Endometrial microvascular endothelial cells (primary cell): ENCODE measurements at regions not wholly inside any gene's neighbourhood (a gene's known extent, or its start where the extent isn't known, plus 50 kb on each side); places are given as distances from the start of the nearest gene placed in this dataset.

Experiments used
- in situ Hi-C: cut with HindIII; loops from 2 replicates; pipeline ENCODE4 v1.10.0; 2017; ENCODE audit warnings: low sequenced_read_pairs, low pct_unique_long_range_greater_than_20kb; ENCODE audit errors: inconsistent ontology term

GRCh38 chr13:76226941-76227340 is 590.8 kb downstream of the LMO7 start:
- in situ Hi-C loops = no loop called here

DNA sequence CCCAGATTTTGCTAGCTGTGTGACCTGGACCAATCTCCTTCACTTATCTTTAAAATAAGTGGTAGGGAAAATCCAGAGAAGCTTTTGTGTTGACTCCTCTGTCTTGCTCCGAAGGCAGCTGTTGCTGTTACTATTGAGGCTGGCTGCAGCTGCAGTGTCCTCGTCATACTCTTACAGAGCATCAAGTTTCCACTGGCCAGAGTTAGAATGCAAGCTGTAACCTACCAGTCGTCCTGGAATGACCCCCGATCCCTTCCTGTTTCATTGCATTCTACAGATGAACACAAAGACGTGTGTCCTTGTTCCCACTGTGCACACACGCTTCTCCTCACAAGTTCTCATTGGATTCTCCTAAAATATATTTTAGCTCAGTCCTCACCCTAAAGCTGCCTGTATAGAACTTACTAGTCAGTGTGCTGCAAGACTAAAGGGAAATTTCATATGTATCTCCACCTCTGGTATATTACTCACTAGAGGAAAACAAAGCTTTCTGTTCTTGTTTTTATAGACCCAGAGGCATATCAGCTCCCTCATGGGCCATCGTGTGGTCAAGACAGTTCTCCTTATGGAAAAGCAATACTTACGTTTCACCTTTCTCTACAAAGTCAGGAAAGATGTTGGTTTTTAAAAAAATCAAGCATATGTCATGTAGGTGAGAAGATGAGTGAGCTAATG is 589.8 kb downstream of the LMO7 start:
- in situ Hi-C loops = no loop called here

- in situ Hi-C loops = no loop called here
These were observed 587.9 kb downstream of the LMO7 start for GRCh38 chr13:76223999-76224398.

DNA sequence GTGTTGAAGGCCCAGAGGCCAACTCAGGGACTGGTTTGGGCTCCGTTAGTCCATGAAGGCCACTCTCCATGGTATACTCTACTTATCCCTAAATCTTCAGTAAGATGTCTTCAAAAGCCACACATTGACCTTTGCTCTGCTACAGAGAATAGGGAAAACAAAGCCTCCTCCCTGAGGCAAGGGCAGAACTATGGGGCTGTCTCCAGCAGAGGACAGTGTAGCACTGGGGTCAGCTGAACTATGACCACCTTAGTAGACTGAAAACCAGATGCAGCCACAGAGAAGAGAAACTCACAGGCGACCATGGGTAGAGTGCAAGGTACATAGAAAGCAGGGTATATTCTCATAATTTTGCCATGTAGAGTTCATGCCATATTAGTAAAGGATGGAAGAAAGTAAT is 587.4 kb downstream of the LMO7 start:
- in situ Hi-C loops = no loop called here

DNA sequence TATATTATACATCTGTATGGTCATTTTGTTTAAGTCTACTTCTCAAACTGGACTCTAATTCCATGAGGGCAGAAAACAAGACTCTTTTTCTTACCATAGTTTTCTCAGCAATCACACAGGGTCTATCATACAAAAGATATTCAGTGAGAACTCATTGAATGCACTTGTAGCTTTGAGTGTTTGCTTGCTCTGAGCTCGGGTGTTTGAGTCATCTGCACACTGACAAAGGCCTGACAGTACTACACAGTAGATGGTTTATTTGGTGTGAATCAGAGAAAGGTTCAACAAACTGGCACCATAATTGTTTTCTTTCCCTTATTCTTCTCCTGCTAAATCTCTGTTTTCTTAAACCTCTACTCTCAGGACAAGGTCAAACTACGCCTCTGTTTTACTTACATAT is 586.4 kb downstream of the LMO7 start:
- in situ Hi-C loops = no loop called here

- in situ Hi-C loops = no loop called here
These were observed 580.6 kb downstream of the LMO7 start for GRCh38 chr13:76216729-76217128.

DNA sequence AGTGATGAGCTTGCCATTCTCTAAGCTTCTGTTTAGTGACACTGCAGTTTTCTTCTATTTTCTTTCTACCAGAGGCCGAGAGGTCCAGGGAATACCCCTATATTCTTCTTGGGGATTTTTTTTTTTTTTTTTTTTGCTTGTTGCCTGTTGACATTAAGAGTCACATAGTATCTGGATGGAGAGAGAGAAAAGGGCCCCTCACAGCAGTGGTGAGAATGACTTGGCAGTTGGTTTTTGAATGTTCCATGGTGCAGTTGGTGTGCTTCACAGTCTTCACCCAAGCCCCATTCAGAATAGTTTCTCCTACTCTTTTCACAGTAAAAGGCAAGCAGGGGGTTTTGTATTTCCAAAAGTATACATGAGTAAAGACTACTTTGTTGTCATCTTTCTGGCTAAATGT is 577.9 kb downstream of the LMO7 start:
- in situ Hi-C loops = no loop called here

- in situ Hi-C loops = no loop called here
These were observed 577.3 kb downstream of the LMO7 start for GRCh38 chr13:76213423-76213904.

DNA sequence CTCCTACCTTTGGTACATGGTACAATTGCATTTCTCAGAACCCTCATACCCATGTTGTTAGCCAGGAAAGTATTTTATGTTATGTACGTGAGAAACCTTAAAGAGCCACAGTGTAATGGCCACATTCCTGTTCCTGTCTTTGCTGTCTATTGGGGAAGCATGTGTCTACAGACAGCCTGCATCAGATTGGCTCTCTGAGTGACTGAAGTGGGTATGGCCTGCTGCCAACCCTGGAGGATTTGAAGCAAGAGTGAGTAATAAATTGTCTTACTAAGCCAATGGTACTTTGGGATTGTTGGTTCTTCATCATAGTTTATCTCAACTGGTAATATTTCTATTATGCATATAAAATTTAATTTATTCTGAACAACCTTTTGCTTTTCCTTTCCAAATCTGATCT is 574.1 kb downstream of the LMO7 start:
- in situ Hi-C loops = no loop called here

GRCh38 chr13:76198568-76199163 is 562.5 kb downstream of the LMO7 start:
- in situ Hi-C loops = no loop called here

DNA sequence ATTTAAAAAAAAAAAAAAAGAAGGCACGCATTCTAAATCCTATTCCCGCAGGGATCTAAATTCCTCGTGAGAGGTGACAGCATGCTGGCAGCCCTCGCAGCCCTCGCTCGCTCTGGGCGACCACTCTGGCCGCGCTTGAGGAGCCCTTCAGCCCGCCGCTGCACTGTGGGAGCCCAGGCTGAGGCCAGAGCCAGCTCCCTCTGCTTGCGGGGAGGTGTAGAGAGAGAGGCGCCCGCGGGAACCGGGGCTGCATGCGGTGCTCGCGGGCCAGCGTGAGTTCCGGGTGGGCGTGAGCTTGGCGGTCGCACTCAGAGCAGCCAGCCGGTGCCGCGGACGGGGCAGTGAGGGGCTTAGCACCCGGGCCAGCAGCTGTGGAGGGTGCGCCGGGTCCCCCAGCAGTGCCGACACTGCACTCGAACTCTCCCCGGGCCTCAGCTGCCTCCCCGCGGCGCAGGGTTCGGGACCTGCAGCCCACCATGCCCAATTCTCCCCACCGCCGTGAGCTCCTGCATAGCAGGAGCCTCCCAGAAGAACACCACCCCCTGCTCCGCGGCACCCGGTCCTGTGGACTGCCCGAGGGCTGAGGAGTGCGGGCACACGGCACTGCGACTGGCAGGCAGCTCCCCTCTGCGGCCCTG is 553.9 kb downstream of the LMO7 start:
- in situ Hi-C loops = no loop called here

DNA sequence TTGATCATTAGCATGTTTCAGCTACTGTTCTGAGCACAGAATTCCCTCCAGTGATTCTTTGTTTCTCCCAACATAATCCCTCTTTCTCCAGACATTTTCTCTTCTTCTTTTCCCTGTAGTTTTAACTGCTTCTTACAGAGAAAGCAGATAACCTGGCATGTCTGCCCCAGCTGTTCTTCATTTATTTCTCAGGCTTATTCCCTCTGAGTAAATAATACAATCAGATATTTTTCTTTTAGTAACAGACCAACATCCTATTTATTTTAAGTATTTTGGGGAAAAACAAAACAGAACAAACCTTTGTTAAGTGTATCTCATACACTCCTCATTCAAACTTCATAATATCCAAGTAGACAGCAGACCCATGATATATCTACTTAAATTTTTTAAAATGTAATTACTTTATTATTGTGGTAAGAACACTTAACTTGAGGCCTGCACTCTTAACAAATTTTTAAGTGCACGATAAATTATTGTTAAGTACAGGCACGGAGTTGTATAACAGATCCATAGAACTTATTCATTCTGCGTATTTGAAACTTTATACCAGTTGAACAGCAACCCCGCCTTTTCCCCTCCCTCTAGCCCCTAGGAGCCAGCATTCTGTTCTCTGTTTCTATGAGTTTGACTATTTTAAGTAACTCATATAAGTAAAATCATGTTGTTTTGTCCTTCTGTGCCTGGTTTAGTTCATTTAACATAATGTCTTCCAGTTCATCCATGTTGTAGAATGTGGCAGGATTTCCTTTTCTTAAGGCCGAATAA is 540.0 kb downstream of the LMO7 start:
- in situ Hi-C loops = no loop called here

DNA sequence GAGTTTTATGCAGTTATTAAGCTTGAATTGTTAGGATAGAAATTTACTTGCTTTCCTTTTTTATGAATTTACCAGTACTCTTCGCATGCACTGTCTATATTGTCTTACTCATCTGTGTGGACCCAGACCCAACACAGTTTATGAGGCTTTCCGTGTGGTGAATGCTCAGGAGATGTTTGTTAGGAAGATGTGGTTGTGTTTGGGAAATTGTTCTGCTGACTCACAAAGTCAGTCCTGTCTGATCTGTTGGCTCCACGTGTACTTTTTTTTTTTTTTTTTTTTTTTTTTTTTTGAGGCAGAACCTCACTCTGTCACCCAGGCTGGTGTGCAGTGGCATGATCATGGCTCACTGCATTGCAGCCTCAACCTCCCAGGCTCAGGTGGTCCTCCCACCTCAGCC is 532.5 kb downstream of the LMO7 start:
- in situ Hi-C loops = no loop called here

- in situ Hi-C loops = no loop called here
These were observed 528.2 kb downstream of the LMO7 start for GRCh38 chr13:76164290-76164689.

GRCh38 chr13:76163761-76164160 is 527.6 kb downstream of the LMO7 start:
- in situ Hi-C loops = no loop called here

DNA sequence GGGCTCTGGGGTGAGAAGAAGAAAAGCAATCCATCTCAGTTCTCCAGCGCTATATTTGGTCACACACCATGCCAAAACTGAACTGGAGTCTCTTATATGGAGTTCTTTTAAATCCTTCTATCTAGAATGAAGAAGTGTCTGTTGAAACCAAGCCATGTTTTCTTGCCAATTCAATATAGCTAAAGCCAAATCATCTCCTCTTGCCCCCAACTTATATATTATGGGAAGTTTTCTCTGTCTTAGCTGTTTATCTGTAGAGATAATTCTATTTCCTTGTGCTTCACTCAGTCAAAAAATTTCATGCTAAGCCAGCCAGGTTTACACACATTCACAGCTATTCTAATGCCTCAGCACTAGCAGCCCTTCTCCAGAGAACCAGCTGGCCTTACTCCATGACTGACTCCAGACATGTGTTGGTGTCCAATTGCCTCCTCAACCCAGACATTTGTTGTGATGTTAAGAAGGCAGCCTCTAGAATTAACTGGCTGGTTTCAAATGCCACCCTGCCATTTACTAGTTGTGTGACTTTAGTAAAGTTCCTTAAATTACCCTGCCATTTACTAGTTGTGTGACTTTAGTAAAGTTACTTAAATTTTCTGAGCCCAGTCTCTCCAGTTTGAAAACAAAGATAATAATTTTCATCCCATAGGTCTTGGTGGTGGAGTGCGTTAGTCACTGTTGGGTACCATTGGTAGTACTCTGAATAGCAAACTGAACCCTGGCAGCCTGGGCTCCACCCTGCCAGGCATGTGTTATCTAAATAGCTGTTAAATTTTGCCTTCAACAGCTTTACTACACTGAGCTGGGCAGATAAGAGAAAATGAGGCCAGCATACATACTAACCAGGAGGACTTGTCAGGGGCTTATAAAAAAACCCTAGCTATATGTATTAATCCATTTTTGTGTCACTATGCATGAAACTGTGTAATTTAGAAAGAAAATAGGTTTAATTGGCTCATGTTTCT is 525.1 kb downstream of the LMO7 start:
- in situ Hi-C loops = no loop called here

DNA sequence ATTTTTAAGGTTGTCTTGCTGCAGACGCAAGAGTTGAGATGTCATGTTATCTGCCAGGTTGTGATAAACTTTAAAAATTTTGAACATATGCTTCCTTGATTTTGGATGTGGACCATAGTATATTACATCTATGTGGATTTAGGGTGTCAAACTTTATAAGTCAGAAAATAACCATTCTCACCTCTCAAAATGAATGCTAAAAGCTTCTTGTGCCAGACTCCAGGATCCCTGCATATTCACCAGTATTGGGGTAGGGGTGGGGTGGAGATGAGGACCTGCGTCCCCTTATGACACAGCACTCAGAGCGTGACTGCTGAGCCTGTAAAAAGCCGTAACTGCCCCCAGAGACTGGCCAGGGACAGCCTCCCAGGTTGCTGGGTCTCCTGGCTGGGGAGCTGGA is 524.4 kb downstream of the LMO7 start:
- in situ Hi-C loops = no loop called here

DNA sequence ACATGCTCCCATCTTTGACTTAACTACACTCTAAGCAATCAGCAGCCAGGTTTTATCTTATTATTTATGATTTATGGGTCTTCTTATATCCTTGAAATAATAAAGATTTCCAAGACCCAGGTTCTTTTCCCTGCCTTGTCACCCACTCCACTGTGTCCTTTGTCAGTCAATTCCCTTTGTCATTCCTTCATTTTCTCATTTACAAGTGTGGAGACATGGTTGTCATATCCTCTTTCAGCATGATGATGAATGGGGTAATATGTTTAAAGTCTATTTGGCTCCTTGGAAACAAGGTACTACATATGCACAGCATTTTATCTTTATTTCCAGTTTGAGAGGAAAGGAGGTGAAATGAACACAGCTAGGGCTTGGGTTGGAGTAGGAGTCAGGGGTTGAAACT is 521.8 kb downstream of the LMO7 start:
- in situ Hi-C loops = no loop called here

- in situ Hi-C loops = no loop called here
These were observed 517.1 kb downstream of the LMO7 start for GRCh38 chr13:76153239-76153638.
